GM23248 (cell line): ENCODE measurements at regions not wholly inside any gene's neighbourhood (a gene's known extent, or its start where the extent isn't known, plus 50 kb on each side); places are given as distances from the start of the nearest gene placed in this dataset.

Source experiments
- EZH2 ChIP-seq: fragments of 200-600 bp; sonication (generic); IDR thresholded peaks from 2 replicates; pipeline ENCODE4 v1.6.1; 2018; ENCODE audit warnings: antibody characterized with exemption, mild to moderate bottlenecking; ENCODE audit not compliant: insufficient read depth, poor library complexity, severe bottlenecking
- EZH2phosphoT487 ChIP-seq: fragments of 200-600 bp; sonication (generic); IDR thresholded peaks from 2 replicates; pipeline ENCODE4 v1.6.1; 2018; ENCODE audit warnings: antibody characterized with exemption, moderate library complexity, mild to moderate bottlenecking, low read depth; ENCODE audit not compliant: insufficient read depth

- TF ChIP-seq EZH2 (no peak), EZH2phosphoT487 (no peak)
Observed at GRCh38 chr5:112671687-112672086, 66.0 kb upstream of the APC start.
